ENCODE measurements at regions not wholly inside any gene's neighbourhood (a gene's known extent, or its start where the extent isn't known, plus 50 kb on each side); places are given as distances from the start of the nearest gene placed in this dataset.

GRCh38 chr20:52630138-52630537 lies 342.0 kb upstream of the TSHZ2 start:
- TF ChIP-seq CTCF (conservative IDR thresholded peaks at IDR 0.05; ENCODE audit: low read length) (no peak), EZH2phosphoT487 (IDR thresholded peaks at IDR 0.05; ENCODE audit: borderline replicate concordance, low read depth, low read length) (no peak)
- ChIA-PET CTCF (ENCODE audit: unreplicated experiment) (no interaction called here), POLR2A (interaction anchor here (0.7 kb wide), 1 partner anchor 178 kb away, joined by 3 read pairs; no protein-coding TSS in a partner anchor)
- Histone ChIP-seq H3K27ac (ENCODE audit: low read depth, low read length, poor library complexity, severe bottlenecking) (no peak overlapping the region), H3K79me2 (ENCODE audit: insufficient read depth, low read depth, low read length) (no peaks in the 10 kb centered on the region), H3K4me1 (ENCODE audit: insufficient read depth, low read length, poor library complexity, severe bottlenecking) (no peaks in the 10 kb centered on the region), H3K4me3 (ENCODE audit: low read depth, low read length, poor library complexity, severe bottlenecking) (no peak overlapping the region), H3K9me3 (ENCODE audit: low read length) (no peaks in the 10 kb centered on the region), H4K20me1 (ENCODE audit: insufficient read depth, low read length) (no peaks in the 10 kb centered on the region), H3K9me2 (ENCODE audit: insufficient read depth, low read length) (no peaks in the 10 kb centered on the region), H2AFZ (ENCODE audit: low read length) (no peak overlapping the region), H3K36me3 (ENCODE audit: insufficient read depth, low read length) (no peaks in the 10 kb centered on the region), H3K4me2 (ENCODE audit: low read length) (no peak overlapping the region)
- BruUV-seq (replicated peaks), result no TSS peak
- no peak for DNase-seq (ENCODE audit: low spot score)
- intact Hi-C loops (cut with micrococcal nuclease; ENCODE audit: unreplicated experiment), result no loop called here

GRCh38 chr20:52624281-52624680 lies 347.9 kb upstream of the TSHZ2 start:
- ChIA-PET CTCF (ENCODE audit: unreplicated experiment) (no interaction called here), POLR2A (no interaction called here)
- H3K4me2 ChIP-seq (ENCODE audit: low read length), result no peak overlapping the region
- DNase-seq (ENCODE audit: low spot score), result no peak
- H3K9me2 ChIP-seq (ENCODE audit: insufficient read depth, low read length), result no peaks in the 10 kb centered on the region
- intact Hi-C loops (cut with micrococcal nuclease; ENCODE audit: unreplicated experiment), result no loop called here
- H4K20me1 ChIP-seq (ENCODE audit: insufficient read depth, low read length), result no peaks in the 10 kb centered on the region
- H3K4me1 ChIP-seq (ENCODE audit: insufficient read depth, low read length, poor library complexity, severe bottlenecking), result no peaks in the 10 kb centered on the region
- H3K4me3 ChIP-seq (ENCODE audit: low read depth, low read length, poor library complexity, severe bottlenecking), result no peak overlapping the region
- H3K27ac ChIP-seq (ENCODE audit: low read depth, low read length, poor library complexity, severe bottlenecking), result no peak overlapping the region
- H3K9me3 ChIP-seq (ENCODE audit: low read length), result no peaks in the 10 kb centered on the region
- H2AFZ ChIP-seq (ENCODE audit: low read length), result no peak overlapping the region
- no peaks in the 10 kb centered on the region for H3K36me3 ChIP-seq (ENCODE audit: insufficient read depth, low read length)
- no peaks in the 10 kb centered on the region for H3K79me2 ChIP-seq (ENCODE audit: insufficient read depth, low read depth, low read length)
- TF ChIP-seq CTCF (conservative IDR thresholded peaks at IDR 0.05; ENCODE audit: low read length) (no peak), EZH2phosphoT487 (IDR thresholded peaks at IDR 0.05; ENCODE audit: borderline replicate concordance, low read depth, low read length) (no peak)
- BruUV-seq (replicated peaks), result no TSS peak

- BruUV-seq (replicated peaks), result no TSS peak
- no peak overlapping the region for H2AFZ ChIP-seq (ENCODE audit: low read length)
- H3K4me1 ChIP-seq (ENCODE audit: insufficient read depth, low read length, poor library complexity, severe bottlenecking), result no peaks in the 10 kb centered on the region
- no peaks in the 10 kb centered on the region for H3K9me3 ChIP-seq (ENCODE audit: low read length)
- POLR2A ChIA-PET, result no interaction called here
- CTCF ChIA-PET (ENCODE audit: unreplicated experiment), result no interaction called here
- H3K9me2 ChIP-seq (ENCODE audit: insufficient read depth, low read length), result no peaks in the 10 kb centered on the region
- no peaks in the 10 kb centered on the region for H3K79me2 ChIP-seq (ENCODE audit: insufficient read depth, low read depth, low read length)
- H3K4me2 ChIP-seq (ENCODE audit: low read length), result no peak overlapping the region
- H3K4me3 ChIP-seq (ENCODE audit: low read depth, low read length, poor library complexity, severe bottlenecking), result no peak overlapping the region
- H3K36me3 ChIP-seq (ENCODE audit: insufficient read depth, low read length), result no peaks in the 10 kb centered on the region
- no peaks in the 10 kb centered on the region for H4K20me1 ChIP-seq (ENCODE audit: insufficient read depth, low read length)
- no peak overlapping the region for H3K27ac ChIP-seq (ENCODE audit: low read depth, low read length, poor library complexity, severe bottlenecking)
- DNase-seq (ENCODE audit: low spot score), result no peak
- intact Hi-C loops (cut with micrococcal nuclease; ENCODE audit: unreplicated experiment), result no loop called here
- TF ChIP-seq CTCF (conservative IDR thresholded peaks at IDR 0.05; ENCODE audit: low read length), result no peak
- TF ChIP-seq EZH2phosphoT487 (IDR thresholded peaks at IDR 0.05; ENCODE audit: borderline replicate concordance, low read depth, low read length), result no peak
Observed at GRCh38 chr20:52622081-52622480, 350.1 kb upstream of the TSHZ2 start.
